Stimulated activated CD4-positive, alpha-beta T cell treated with anti-CD3 and anti-CD28 coated beads, Interleukin-12 subunit alpha, Interleukin-12 subunit beta, amount 100 ng/mL, for 48 hours (primary cell): ENCODE measurements at regions not wholly inside any gene's neighbourhood (a gene's known extent, or its start where the extent isn't known, plus 50 kb on each side); places are given as distances from the start of the nearest gene placed in this dataset.
A peak's percentile ranks its signal among the peaks of the same experiment; 100 is the strongest.

Experiments used
- DNase-seq, 3 donors: peaks; one replicate each; pipeline ENCODE4 v3.0.0-alpha.2; 2020; ENCODE audit warnings: low read depth in 2 of 3, low spot score in 1 of 3

- DNase-seq, result no peak
Observed at GRCh38 chr14:22079766-22080165, 406.1 kb upstream of the OR4E1 start.

GRCh38 chr14:22073801-22074200 is 400.2 kb upstream of the OR4E1 start:
- DNase-seq, result no peak

GRCh38 chr14:22071006-22071405 is 397.4 kb upstream of the OR4E1 start:
- peak in 1 of 3 donors; percentile 12 for DNase-seq

GRCh38 chr14:22070119-22070982 is 396.7 kb upstream of the OR4E1 start:
- peak; percentile 16 to 31 (median 28) for DNase-seq

- DNase-seq, result no peak
Observed at GRCh38 chr14:22065347-22065746, 391.7 kb upstream of the OR4E1 start.

GRCh38 chr14:22059201-22059600 is 385.6 kb upstream of the OR4E1 start:
- no peak for DNase-seq

GRCh38 chr14:22052795-22053194 is 379.2 kb upstream of the OR4E1 start:
- DNase-seq, result no peak

- DNase-seq, result peak in 1 of 3 donors; percentile 21
Observed at GRCh38 chr14:22047115-22047514, 373.5 kb upstream of the OR4E1 start.

- DNase-seq, result no peak
Observed at GRCh38 chr14:22046063-22046462, 372.4 kb upstream of the OR4E1 start.

GRCh38 chr14:22044193-22044592 is 370.6 kb upstream of the OR4E1 start:
- DNase-seq, result no peak

GRCh38 chr14:22040781-22041125 is 367.1 kb upstream of the OR4E1 start:
- no peak for DNase-seq

GRCh38 chr14:22039938-22040780 is 366.5 kb upstream of the OR4E1 start:
- DNase-seq, result no peak

GRCh38 chr14:22036541-22037239 is 363.1 kb upstream of the OR4E1 start:
- DNase-seq, result no peak

- DNase-seq, result no peak
Observed at GRCh38 chr14:22026527-22026926, 352.9 kb upstream of the OR4E1 start.

- DNase-seq, result no peak
Observed at GRCh38 chr14:22025879-22026278, 352.3 kb upstream of the OR4E1 start.

GRCh38 chr14:22024137-22024536 is 350.5 kb upstream of the OR4E1 start:
- no peak for DNase-seq

- DNase-seq, result no peak
Observed at GRCh38 chr14:22018890-22019289, 345.3 kb upstream of the OR4E1 start.

- DNase-seq, result no peak
Observed at GRCh38 chr14:22012452-22012851, 338.8 kb upstream of the OR4E1 start.

GRCh38 chr14:22011253-22011642 is 337.6 kb upstream of the OR4E1 start:
- no peak for DNase-seq

- no peak for DNase-seq
Observed at GRCh38 chr14:22010545-22011252, 337.1 kb upstream of the OR4E1 start.

GRCh38 chr14:22008766-22009165 is 335.1 kb upstream of the OR4E1 start:
- DNase-seq, result no peak
